ENCODE measurements at regions not wholly inside any gene's neighbourhood (a gene's known extent, or its start where the extent isn't known, plus 50 kb on each side); places are given as distances from the start of the nearest gene placed in this dataset.
"Not testable (repeated sequence)": the region's sequence is repeated elsewhere in the genome, so short reads cannot be mapped to it uniquely, and the experiment has no call there.

- no peak for DNase-seq
Observed at GRCh38 chr6:86609549-86610388, 327.6 kb upstream of the HTR1E start.

GRCh38 chr6:86603364-86603763 is 334.0 kb upstream of the HTR1E start:
- not testable (repeated sequence) for DNase-seq

- not testable (repeated sequence) for DNase-seq
Observed at GRCh38 chr6:86602093-86602492, 335.2 kb upstream of the HTR1E start.

- not testable (repeated sequence) for DNase-seq
Observed at GRCh38 chr6:86598969-86599368, 338.4 kb upstream of the HTR1E start.

DNA sequence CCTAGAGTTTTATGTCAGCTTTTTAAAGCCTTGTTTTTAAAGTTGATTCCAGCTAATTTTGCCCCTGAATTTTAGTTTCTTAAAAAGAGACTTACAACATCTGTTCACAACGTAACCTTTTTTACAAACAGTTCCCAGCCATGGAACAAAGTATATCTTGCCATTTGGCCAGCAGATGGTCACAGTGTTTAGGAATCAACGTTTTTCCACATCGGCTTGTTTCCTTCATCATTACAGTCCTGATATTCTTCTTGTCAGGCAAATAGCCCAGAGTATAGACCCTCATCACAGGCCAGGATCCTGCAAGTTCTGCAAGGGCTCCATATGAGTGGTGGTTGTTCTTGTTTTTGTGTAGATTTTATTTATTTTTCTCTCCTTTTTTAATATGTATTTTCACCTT is 341.7 kb upstream of the HTR1E start:
- no peak for DNase-seq

- DNase-seq = no peak
Observed at GRCh38 chr6:86586195-86586594, 351.1 kb upstream of the HTR1E start.

DNA sequence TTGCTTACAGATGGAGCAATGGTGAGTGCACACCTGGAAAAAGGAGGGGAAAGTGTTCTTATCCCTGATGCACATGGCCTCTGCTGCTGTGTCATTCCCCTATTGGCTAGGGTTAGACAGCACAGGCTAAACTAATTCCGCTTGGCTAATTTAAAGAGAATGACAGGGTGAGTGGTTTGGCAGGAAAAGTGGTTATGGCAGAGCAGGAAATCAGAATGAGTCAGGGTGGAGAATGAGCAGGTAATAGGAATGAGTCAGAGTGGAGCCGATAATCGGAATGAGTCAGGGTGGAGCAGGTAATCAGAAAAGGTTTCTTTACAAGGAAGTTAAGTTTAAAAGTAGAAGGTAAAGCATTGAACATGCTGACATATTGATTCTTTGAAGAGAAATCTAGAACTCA is 355.5 kb upstream of the HTR1E start:
- DNase-seq = no peak

DNA sequence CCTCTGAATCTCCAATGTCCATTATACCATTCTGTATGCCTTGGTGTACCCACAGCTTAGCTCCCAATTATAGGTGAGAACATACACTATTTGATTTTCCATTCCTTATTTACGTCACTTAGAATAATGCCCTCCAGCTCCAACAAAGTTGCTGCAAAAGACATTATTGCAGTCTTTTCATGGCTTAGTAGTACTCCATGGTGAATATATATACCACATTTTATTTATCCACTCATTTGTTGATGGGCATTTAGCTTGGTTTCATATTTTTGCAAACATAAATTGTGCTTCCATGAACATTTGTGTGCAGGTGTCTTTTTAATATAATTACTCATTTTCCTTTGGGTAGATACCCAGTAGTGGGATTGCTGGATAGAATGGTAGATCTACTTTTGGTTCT is 374.1 kb upstream of the HTR1E start:
- no peak for DNase-seq

DNA sequence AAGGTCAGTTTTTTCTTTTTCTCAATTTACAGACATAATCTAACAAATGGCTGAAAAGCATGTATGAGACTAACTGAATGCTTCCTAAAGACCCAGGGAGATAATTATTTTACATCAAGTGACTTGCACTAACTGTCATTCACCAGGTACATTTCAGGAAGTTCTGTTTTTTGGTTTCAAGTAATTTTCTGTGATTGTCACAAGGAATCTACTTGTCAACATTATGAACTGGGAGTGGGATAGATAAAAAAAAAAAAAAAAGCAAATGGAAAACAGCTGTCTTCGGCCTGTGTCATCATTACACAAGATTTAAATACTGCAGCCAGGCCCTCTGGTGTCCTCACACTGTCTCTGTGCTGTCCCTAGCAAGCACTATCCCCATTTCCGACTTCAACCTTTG is 379.0 kb upstream of the HTR1E start:
- DNase-seq = no peak

- DNase-seq = no peak
Observed at GRCh38 chr6:86537292-86537861, 400.0 kb upstream of the HTR1E start.

DNA sequence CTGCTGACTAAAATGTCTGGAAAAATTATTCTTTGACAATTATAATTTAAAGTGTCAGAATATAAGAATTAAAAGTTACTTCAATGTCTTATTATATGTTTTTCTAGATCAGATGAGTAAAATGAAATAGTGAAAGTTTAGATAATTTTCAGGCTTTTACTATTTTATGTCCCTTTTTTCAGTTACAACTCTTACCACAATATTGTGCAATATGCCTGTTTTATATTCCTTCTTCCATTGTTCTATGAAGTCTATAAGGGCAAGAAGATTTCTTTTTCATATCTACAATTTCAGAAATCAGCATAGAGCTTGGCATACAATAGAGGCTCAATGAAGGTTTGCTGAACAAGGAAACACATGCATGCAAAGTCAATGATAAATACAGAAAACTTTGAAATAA is 401.2 kb upstream of the HTR1E start:
- DNase-seq = no peak

- DNase-seq = no peak
Observed at GRCh38 chr6:86535100-86535499, 402.2 kb upstream of the HTR1E start.

DNA sequence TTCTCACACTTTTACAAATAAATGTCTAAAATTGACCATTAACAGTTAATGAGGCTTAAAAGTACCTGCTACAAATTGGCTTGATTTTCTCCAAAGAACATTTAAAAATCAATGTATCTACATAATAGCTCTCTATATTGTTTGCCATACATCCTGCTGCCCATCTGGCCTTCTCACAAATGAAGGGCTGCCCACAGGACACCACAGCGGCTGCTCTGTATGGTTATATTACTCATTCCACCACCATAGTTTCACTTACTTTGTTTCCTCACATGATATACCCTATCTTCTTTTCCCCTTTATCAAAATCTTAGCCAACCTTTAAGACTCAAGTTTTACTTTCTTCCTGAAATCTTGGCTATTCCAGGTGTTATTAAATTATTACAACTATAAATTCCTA is 407.7 kb upstream of the HTR1E start:
- DNase-seq = no peak

DNA sequence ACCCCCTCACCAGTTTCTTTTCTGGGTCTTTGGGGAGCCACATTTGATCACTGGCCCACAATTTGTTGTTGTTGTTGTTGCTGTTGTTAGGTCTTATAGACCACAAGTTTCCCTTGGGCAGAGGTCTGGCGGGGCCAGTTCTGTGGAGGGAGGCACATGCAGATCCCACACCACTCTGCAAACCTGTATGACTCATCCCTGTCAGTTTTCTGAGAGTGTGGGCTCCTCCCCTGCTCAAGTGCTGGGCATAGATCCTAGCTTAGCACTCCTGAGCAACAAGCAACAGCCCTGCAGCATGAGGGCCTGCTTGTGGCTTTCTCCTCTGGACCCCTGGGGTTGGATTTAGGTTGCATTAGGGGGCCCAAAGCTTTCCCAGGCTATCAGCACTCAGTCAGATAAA is 411.1 kb upstream of the HTR1E start:
- DNase-seq = no peak

GRCh38 chr6:86516087-86516486 is 421.2 kb upstream of the HTR1E start:
- no peak for DNase-seq

DNA sequence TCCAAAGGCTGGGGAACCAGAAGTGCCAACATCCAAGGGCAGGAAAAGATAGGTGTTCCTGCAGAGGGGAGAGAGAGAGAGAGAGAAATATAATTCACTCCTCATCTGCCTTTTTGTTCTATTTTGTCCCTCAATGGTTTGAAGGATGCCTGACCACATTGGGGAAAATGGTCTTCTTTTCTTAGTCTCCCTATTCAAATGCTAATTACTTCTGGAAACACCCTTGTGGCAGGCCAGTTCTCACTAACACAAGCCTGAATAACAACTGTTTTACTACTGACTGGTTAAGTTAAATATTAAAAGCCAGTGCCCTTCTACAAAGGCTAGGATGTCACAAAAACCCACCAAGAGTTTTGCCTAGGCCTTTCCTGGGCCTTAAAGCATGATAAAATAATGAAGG is 425.4 kb upstream of the HTR1E start:
- no peak for DNase-seq

- DNase-seq = no peak
Observed at GRCh38 chr6:86508230-86508629, 429.1 kb upstream of the HTR1E start.

DNA sequence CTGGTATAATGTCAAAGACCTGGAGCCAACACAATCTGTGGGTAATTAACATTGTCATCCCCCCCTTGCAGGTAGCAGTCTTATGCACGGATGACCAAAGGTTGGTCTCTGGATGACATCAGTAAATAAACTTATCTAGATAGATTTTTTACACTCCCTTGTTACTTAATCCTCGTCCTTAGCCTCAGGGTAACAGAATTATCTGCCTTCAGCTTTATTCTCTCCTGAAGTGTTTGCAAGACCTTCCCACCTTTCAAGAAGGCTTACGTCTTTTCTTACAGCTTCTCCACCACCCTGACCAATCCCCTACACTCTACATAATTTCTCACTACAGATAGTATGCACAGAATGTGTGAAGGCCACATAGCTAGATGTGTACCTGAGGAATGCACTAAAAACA is 434.8 kb upstream of the HTR1E start:
- DNase-seq = no peak

GRCh38 chr6:86500035-86500434 is 437.3 kb upstream of the HTR1E start:
- DNase-seq = no peak

- DNase-seq = not testable (repeated sequence)
Observed at GRCh38 chr6:86489042-86489441, 448.3 kb upstream of the HTR1E start.

DNA sequence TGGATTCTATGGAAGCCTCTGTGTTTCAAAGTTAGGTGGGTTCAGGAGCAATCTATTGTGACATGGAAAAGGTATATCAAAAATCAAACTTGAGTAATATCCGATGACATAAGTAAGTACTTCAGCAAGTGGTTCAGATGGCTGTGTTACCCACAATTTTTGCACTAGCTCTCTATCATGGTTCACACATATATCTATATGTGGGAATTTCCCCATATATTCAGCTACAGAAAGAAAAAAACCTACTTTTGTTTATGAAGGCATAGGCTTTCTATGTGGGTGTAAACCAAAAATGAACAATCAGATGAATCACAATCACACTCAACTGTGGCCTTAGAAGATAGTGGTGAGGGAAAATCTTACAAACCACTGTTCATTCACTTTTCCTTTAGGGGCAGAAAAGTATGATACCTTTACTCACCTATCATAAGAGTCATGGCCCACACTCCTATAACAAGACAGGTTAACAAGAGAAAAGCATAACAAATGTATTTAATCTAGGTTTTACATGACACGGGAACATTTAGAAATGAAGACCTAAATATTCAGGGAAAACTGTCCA is 449.6 kb upstream of the HTR1E start:
- no peak for DNase-seq

GRCh38 chr6:86478316-86478715 is 459.0 kb upstream of the HTR1E start:
- not testable (repeated sequence) for DNase-seq

GRCh38 chr6:86477500-86478148 is 459.7 kb upstream of the HTR1E start:
- DNase-seq = no peak
